ENCODE measurements at regions not wholly inside any gene's neighbourhood (a gene's known extent, or its start where the extent isn't known, plus 50 kb on each side); places are given as distances from the start of the nearest gene placed in this dataset.

GRCh38 chr19:30870876-30871275 is 478.4 kb downstream of the TSHZ3 start:
- CTCF ChIA-PET (ENCODE audit: unreplicated experiment), result no interaction called here
- Histone ChIP-seq H3K9me3 (ENCODE audit: low read length) (no peaks in the 10 kb centered on the region), H3K79me2 (ENCODE audit: insufficient read depth, low read depth, low read length) (no peaks in the 10 kb centered on the region), H4K20me1 (ENCODE audit: insufficient read depth, low read length) (no peaks in the 10 kb centered on the region), H3K4me3 (ENCODE audit: low read depth, low read length, poor library complexity, severe bottlenecking) (no peak overlapping the region), H3K27ac (ENCODE audit: low read depth, low read length, poor library complexity, severe bottlenecking) (no peak overlapping the region), H3K9me2 (ENCODE audit: insufficient read depth, low read length) (no peaks in the 10 kb centered on the region), H3K4me1 (ENCODE audit: insufficient read depth, low read length, poor library complexity, severe bottlenecking) (no peaks in the 10 kb centered on the region), H3K36me3 (ENCODE audit: insufficient read depth, low read length) (no peaks in the 10 kb centered on the region), H3K4me2 (ENCODE audit: low read length) (no peak overlapping the region), H2AFZ (ENCODE audit: low read length) (no peak overlapping the region)
- no peak for DNase-seq (ENCODE audit: low spot score)
- no TSS peak for BruUV-seq (replicated peaks)
- POLR2A ChIA-PET, result no interaction called here
- intact Hi-C loops (cut with micrococcal nuclease; ENCODE audit: unreplicated experiment), result no loop called here
- TF ChIP-seq CTCF (conservative IDR thresholded peaks at IDR 0.05; ENCODE audit: low read length) (no peak), EZH2phosphoT487 (IDR thresholded peaks at IDR 0.05; ENCODE audit: borderline replicate concordance, low read depth, low read length) (no peak)

GRCh38 chr19:30865511-30865910 is 483.7 kb downstream of the TSHZ3 start:
- Histone ChIP-seq H3K36me3 (ENCODE audit: insufficient read depth, low read length) (no peaks in the 10 kb centered on the region), H3K79me2 (ENCODE audit: insufficient read depth, low read depth, low read length) (no peaks in the 10 kb centered on the region), H3K4me1 (ENCODE audit: insufficient read depth, low read length, poor library complexity, severe bottlenecking) (no peaks in the 10 kb centered on the region), H3K27ac (ENCODE audit: low read depth, low read length, poor library complexity, severe bottlenecking) (no peak overlapping the region), H3K9me3 (ENCODE audit: low read length) (no peaks in the 10 kb centered on the region), H2AFZ (ENCODE audit: low read length) (no peak overlapping the region), H3K4me3 (ENCODE audit: low read depth, low read length, poor library complexity, severe bottlenecking) (no peak overlapping the region), H4K20me1 (ENCODE audit: insufficient read depth, low read length) (no peaks in the 10 kb centered on the region), H3K9me2 (ENCODE audit: insufficient read depth, low read length) (no peaks in the 10 kb centered on the region), H3K4me2 (ENCODE audit: low read length) (no peak overlapping the region)
- ChIA-PET CTCF (ENCODE audit: unreplicated experiment) (no interaction called here), POLR2A (no interaction called here)
- intact Hi-C loops (cut with micrococcal nuclease; ENCODE audit: unreplicated experiment), result no loop called here
- DNase-seq (ENCODE audit: low spot score), result no peak
- no peak for TF ChIP-seq CTCF (conservative IDR thresholded peaks at IDR 0.05; ENCODE audit: low read length)
- no peak for TF ChIP-seq EZH2phosphoT487 (IDR thresholded peaks at IDR 0.05; ENCODE audit: borderline replicate concordance, low read depth, low read length)
- BruUV-seq (replicated peaks), result no TSS peak

GRCh38 chr19:30864391-30865215 is 484.6 kb downstream of the TSHZ3 start:
- POLR2A ChIA-PET, result no interaction called here
- no TSS peak for BruUV-seq (replicated peaks)

More at GRCh38 chr19:30864391-30865215, 484.6 kb downstream of the TSHZ3 start:
- Histone ChIP-seq H3K4me3 (ENCODE audit: low read depth, low read length, poor library complexity, severe bottlenecking) (no peak overlapping the region), H3K79me2 (ENCODE audit: insufficient read depth, low read depth, low read length) (no peaks in the 10 kb centered on the region), H3K27ac (ENCODE audit: low read depth, low read length, poor library complexity, severe bottlenecking) (no peak overlapping the region), H3K9me3 (ENCODE audit: low read length) (no peaks in the 10 kb centered on the region), H2AFZ (ENCODE audit: low read length) (no peak overlapping the region), H3K9me2 (ENCODE audit: insufficient read depth, low read length) (no peaks in the 10 kb centered on the region), H3K36me3 (ENCODE audit: insufficient read depth, low read length) (no peaks in the 10 kb centered on the region), H4K20me1 (ENCODE audit: insufficient read depth, low read length) (no peaks in the 10 kb centered on the region), H3K4me2 (ENCODE audit: low read length) (no peak overlapping the region), H3K4me1 (ENCODE audit: insufficient read depth, low read length, poor library complexity, severe bottlenecking) (no peaks in the 10 kb centered on the region)
- DNase-seq (ENCODE audit: low spot score), result no peak
- TF ChIP-seq EZH2phosphoT487 (IDR thresholded peaks at IDR 0.05; ENCODE audit: borderline replicate concordance, low read depth, low read length), result no peak
- TF ChIP-seq CTCF (conservative IDR thresholded peaks at IDR 0.05; ENCODE audit: low read length), result no peak
- intact Hi-C loops (cut with micrococcal nuclease; ENCODE audit: unreplicated experiment), result no loop called here
- CTCF ChIA-PET (ENCODE audit: unreplicated experiment), result no interaction called here
